ENCODE measurements at regions not wholly inside any gene's neighbourhood (a gene's known extent, or its start where the extent isn't known, plus 50 kb on each side); places are given as distances from the start of the nearest gene placed in this dataset.

- no peak overlapping the region for H3K56ac ChIP-seq (ENCODE audit: extremely low read depth, insufficient read depth, low read length)
- POLR2A ChIA-PET (ENCODE audit: unreplicated experiment) = no interaction called here
- no peak overlapping the region for H2BK20ac ChIP-seq (ENCODE audit: low read depth, low read length)
Observed at GRCh38 chr9:12232836-12233235, 460.3 kb upstream of the TYRP1 start.

More at GRCh38 chr9:12232836-12233235, 460.3 kb upstream of the TYRP1 start:
- Histone ChIP-seq H3K27me3 (ENCODE audit: control insufficient read depth, insufficient read depth, low read length) (no peaks in the 10 kb centered on the region), H3K14ac (replicated peaks; ENCODE audit: low read depth, low read length) (no peak overlapping the region), H3K36me3 (ENCODE audit: control insufficient read depth, insufficient read depth, low read length) (no peaks in the 10 kb centered on the region), H3K9me1 (ENCODE audit: insufficient read depth, low read length) (no peaks in the 10 kb centered on the region), H2BK120ac (ENCODE audit: low read depth, low read length) (no peak overlapping the region), H3K4me2 (ENCODE audit: low read depth, low read length) (no peak overlapping the region), H3K23ac (ENCODE audit: low read depth, low read length) (no peak overlapping the region), H2AFZ (replicated peaks; ENCODE audit: low read length, poor library complexity) (no peak overlapping the region), H4K8ac (ENCODE audit: low read depth in 2 of 2, low read length in 2 of 2) (no peak overlapping the region), H3K9ac (ENCODE audit: low read depth, low read length) (no peak overlapping the region), H2BK15ac (ENCODE audit: low read depth, low read length) (no peak overlapping the region), H4K20me1 (ENCODE audit: insufficient read depth, low read length) (no peaks in the 10 kb centered on the region), H3K79me1 (ENCODE audit: low read depth in 1 of 2, low read length in 2 of 2) (no peaks in the 10 kb centered on the region), H3K4me3 (ENCODE audit: insufficient read depth, low read depth, low read length) (no peak overlapping the region), H2BK5ac (ENCODE audit: low read depth, low read length, poor library complexity, severe bottlenecking) (no peak overlapping the region), H3K27ac (ENCODE audit: insufficient read depth, low read length) (no peak overlapping the region), H3K18ac (ENCODE audit: low read depth, low read length) (no peak overlapping the region), H4K91ac (ENCODE audit: insufficient read depth, low read depth, low read length) (no peak overlapping the region), H2AK5ac (ENCODE audit: low read depth, low read length) (no peak overlapping the region), H3K4me1 (ENCODE audit: control insufficient read depth, insufficient read depth, low read length) (no peaks in the 10 kb centered on the region), H3K4ac (ENCODE audit: low read depth, low read length) (no peak overlapping the region), H4K5ac (ENCODE audit: low read depth, low read length) (no peak overlapping the region), H3K9me3 (ENCODE audit: control insufficient read depth, insufficient read depth, low read length) (peaks cover 7% of the 10 kb centered on the region), H2AK9ac (replicated peaks; ENCODE audit: low read depth, low read length, poor library complexity) (no peak overlapping the region)
- CTCF ChIA-PET = no interaction called here
- intact Hi-C loops (cut with micrococcal nuclease) = no loop called here
- TF ChIP-seq RCOR1 (IDR thresholded peaks at IDR 0.05; ENCODE audit: insufficient replicate concordance, low read length) = no peak
- TF ChIP-seq POLR2A (IDR thresholded peaks at IDR 0.05; ENCODE audit: low read depth, low read length) = no peak
- no peak for TF ChIP-seq ELK1 (IDR thresholded peaks at IDR 0.05; ENCODE audit: borderline replicate concordance, low read depth, low read length)
- no peak for TF ChIP-seq BHLHE40 (IDR thresholded peaks at IDR 0.05; ENCODE audit: low read depth, low read length)
- no peak for TF ChIP-seq MXI1 (IDR thresholded peaks at IDR 0.05; ENCODE audit: borderline replicate concordance, low read depth, low read length)
- no peak for TF ChIP-seq CHD1 (IDR thresholded peaks at IDR 0.05; ENCODE audit: low read depth, low read length)
- no peak for TF ChIP-seq MAZ (IDR thresholded peaks at IDR 0.05; ENCODE audit: borderline replicate concordance, low read depth, low read length)
- TF ChIP-seq NFE2L2 (IDR thresholded peaks at IDR 0.05; ENCODE audit: low read depth, low read length) = no peak
- no peak for TF ChIP-seq CTCF (conservative IDR thresholded peaks at IDR 0.05; ENCODE audit: low read depth, low read length)
- TF ChIP-seq FOS (IDR thresholded peaks at IDR 0.05; ENCODE audit: low read depth, low read length) = no peak
- TF ChIP-seq USF2 (IDR thresholded peaks at IDR 0.05; ENCODE audit: low read depth, low read length) = no peak
- TF ChIP-seq SMC3 (IDR thresholded peaks at IDR 0.05; ENCODE audit: low read depth, low read length) = no peak
- TF ChIP-seq RAD21 (IDR thresholded peaks at IDR 0.05; ENCODE audit: low read length) = no peak
- TF ChIP-seq CEBPB (IDR thresholded peaks at IDR 0.05; ENCODE audit: low read depth, low read length) = no peak
- TF ChIP-seq RFX5 (IDR thresholded peaks at IDR 0.05; ENCODE audit: low read depth, low read length) = no peak
- no peak for TF ChIP-seq MAFK (IDR thresholded peaks at IDR 0.05; ENCODE audit: low read depth, low read length)
- in situ Hi-C loops (cut with MboI; ENCODE audit: low sequenced_read_pairs) = no loop called here
- ATAC-seq (ENCODE audit: low read depth) (no peak), DNase-seq (no peak)
- dilution Hi-C loops (cut with HindIII; ENCODE audit: low sequenced_read_pairs, unreplicated experiment) = no loop called here
- BruUV-seq (replicated peaks) = no TSS peak
- no CpG with 5 or more reads among the region's 3 CpGs for WGBS, 2 experiments (ENCODE audit: extremely low coverage in 2 of 2, insufficient read length in 1 of 2)

Measured in IMR-90 (cell line).